ES-I3 (cell line): ENCODE measurements at regions not wholly inside any gene's neighbourhood (a gene's known extent, or its start where the extent isn't known, plus 50 kb on each side); places are given as distances from the start of the nearest gene placed in this dataset.
"Not testable (repeated sequence)": the region's sequence is repeated elsewhere in the genome, so short reads cannot be mapped to it uniquely, and the experiment has no call there.

Experiments used
- H3K36me3 ChIP-seq: 2 replicates; pipeline ENCODE4 v1.6.1; 2013; ENCODE audit warnings: mild to moderate bottlenecking, low read length, control low read depth, moderate library complexity; ENCODE audit not compliant: insufficient read depth
- H3K4me1 ChIP-seq: 2 replicates; pipeline ENCODE4 v1.6.1; 2013; ENCODE audit warnings: mild to moderate bottlenecking, control low read depth, low read length; ENCODE audit not compliant: insufficient read depth
- H3K9ac ChIP-seq: 2 replicates; pipeline ENCODE4 v1.6.1; 2013; ENCODE audit warnings: low read depth, mild to moderate bottlenecking, low read length, moderate library complexity
- H3K9me3 ChIP-seq: 2 replicates; pipeline ENCODE4 v1.6.1; 2013; ENCODE audit warnings: mild to moderate bottlenecking, low read length, moderate library complexity; ENCODE audit not compliant: control insufficient read depth, insufficient read depth

- no peaks in the 10 kb centered on the region for H3K9me3 ChIP-seq
- H3K9ac ChIP-seq = no peak overlapping the region
- H3K36me3 ChIP-seq = no peaks in the 10 kb centered on the region
- H3K4me1 ChIP-seq = no peaks in the 10 kb centered on the region
Measured at GRCh38 chr2:125216321-125216720, 1191.2 kb downstream of the CNTNAP5 start.

GRCh38 chr2:125224188-125224587, 1199.1 kb downstream of the CNTNAP5 start:
- no peak overlapping the region for H3K9ac ChIP-seq
- H3K9me3 ChIP-seq = no peaks in the 10 kb centered on the region
- H3K4me1 ChIP-seq = no peaks in the 10 kb centered on the region
- no peaks in the 10 kb centered on the region for H3K36me3 ChIP-seq

- Histone ChIP-seq H3K9ac (no peak overlapping the region), H3K4me1 (no peaks in the 10 kb centered on the region), H3K36me3 (no peaks in the 10 kb centered on the region), H3K9me3 (no peaks in the 10 kb centered on the region)
Measured at GRCh38 chr2:125224830-125225229, 1199.7 kb downstream of the CNTNAP5 start.

- Histone ChIP-seq H3K9ac (no peak overlapping the region), H3K36me3 (no peaks in the 10 kb centered on the region)
Measured at GRCh38 chr2:125227843-125228392, 1202.8 kb downstream of the CNTNAP5 start.

GRCh38 chr2:125240870-125241269, 1215.8 kb downstream of the CNTNAP5 start:
- Histone ChIP-seq H3K4me1 (no peaks in the 10 kb centered on the region), H3K9me3 (no peaks in the 10 kb centered on the region), H3K36me3 (no peaks in the 10 kb centered on the region), H3K9ac (no peak overlapping the region)

More at GRCh38 chr2:125227843-125228392, 1202.8 kb downstream of the CNTNAP5 start:
- Histone ChIP-seq H3K9me3 (no peaks in the 10 kb centered on the region), H3K4me1 (no peaks in the 10 kb centered on the region)

- Histone ChIP-seq H3K4me1 (no peaks in the 10 kb centered on the region), H3K9ac (no peak overlapping the region), H3K9me3 (no peaks in the 10 kb centered on the region), H3K36me3 (no peaks in the 10 kb centered on the region)
Measured at GRCh38 chr2:125243074-125243473, 1218.0 kb downstream of the CNTNAP5 start.

- H3K9me3 ChIP-seq = no peaks in the 10 kb centered on the region
- H3K4me1 ChIP-seq = no peaks in the 10 kb centered on the region
- no peak overlapping the region for H3K9ac ChIP-seq
- H3K36me3 ChIP-seq = no peaks in the 10 kb centered on the region
Measured at GRCh38 chr2:125254010-125254409, 1228.9 kb downstream of the CNTNAP5 start.

GRCh38 chr2:125259451-125259850, 1234.4 kb downstream of the CNTNAP5 start:
- Histone ChIP-seq H3K9me3 (no peaks in the 10 kb centered on the region), H3K9ac (no peak overlapping the region), H3K4me1 (no peaks in the 10 kb centered on the region; the same call in 1 of the 2 replicates), H3K36me3 (no peaks in the 10 kb centered on the region)

GRCh38 chr2:125260366-125260930, 1235.4 kb downstream of the CNTNAP5 start:
- H3K4me1 ChIP-seq, H3K36me3 ChIP-seq, H3K9ac ChIP-seq, H3K9me3 ChIP-seq: not testable (repeated sequence)

GRCh38 chr2:125264453-125264852, 1239.4 kb downstream of the CNTNAP5 start:
- no peak overlapping the region for H3K9ac ChIP-seq
- no peaks in the 10 kb centered on the region for H3K9me3 ChIP-seq
- no peaks in the 10 kb centered on the region for H3K36me3 ChIP-seq

GRCh38 chr2:125267683-125268082, 1242.6 kb downstream of the CNTNAP5 start:
- Histone ChIP-seq H3K4me1 (no peaks in the 10 kb centered on the region; the same call in 1 of the 2 replicates), H3K9ac (no peak overlapping the region), H3K36me3 (no peaks in the 10 kb centered on the region), H3K9me3 (no peaks in the 10 kb centered on the region)

More at GRCh38 chr2:125264453-125264852, 1239.4 kb downstream of the CNTNAP5 start:
- no peaks in the 10 kb centered on the region; the same call in 1 of the 2 replicates for H3K4me1 ChIP-seq

- Histone ChIP-seq H3K4me1 (no peaks in the 10 kb centered on the region; the same call in 1 of the 2 replicates), H3K36me3 (no peaks in the 10 kb centered on the region), H3K9ac (no peak overlapping the region), H3K9me3 (no peaks in the 10 kb centered on the region)
Measured at GRCh38 chr2:125272651-125273050, 1247.6 kb downstream of the CNTNAP5 start.

GRCh38 chr2:125274718-125275117, 1249.6 kb downstream of the CNTNAP5 start:
- no peak overlapping the region for H3K9ac ChIP-seq
- H3K4me1 ChIP-seq = no peaks in the 10 kb centered on the region; the same call in 1 of the 2 replicates
- H3K36me3 ChIP-seq = no peaks in the 10 kb centered on the region
- H3K9me3 ChIP-seq = no peaks in the 10 kb centered on the region

GRCh38 chr2:125280265-125280664, 1255.2 kb downstream of the CNTNAP5 start:
- Histone ChIP-seq H3K36me3 (no peaks in the 10 kb centered on the region), H3K9ac (no peak overlapping the region), H3K9me3 (no peaks in the 10 kb centered on the region), H3K4me1 (no peaks in the 10 kb centered on the region)

- no peak overlapping the region for H3K9ac ChIP-seq
- H3K36me3 ChIP-seq = no peaks in the 10 kb centered on the region
- H3K4me1 ChIP-seq = no peaks in the 10 kb centered on the region
- no peaks in the 10 kb centered on the region for H3K9me3 ChIP-seq
Measured at GRCh38 chr2:125281242-125281641, 1256.2 kb downstream of the CNTNAP5 start.
